H1 (cell line): ENCODE measurements at regions not wholly inside any gene's neighbourhood (a gene's known extent, or its start where the extent isn't known, plus 50 kb on each side); places are given as distances from the start of the nearest gene placed in this dataset.

Experiments
- CEBPB ChIP-seq: IDR thresholded peaks from 2 replicates; pipeline ENCODE4 v1.6.1; 2012; ENCODE audit warnings: low read depth, low read length
- CHD1 ChIP-seq: IDR thresholded peaks from 2 replicates; pipeline ENCODE4 v1.6.1; 2012; ENCODE audit warnings: low read depth, low read length, improper control_type of control experiment
- EZH2 ChIP-seq: fragments of 200-600 bp; sonication (generic); IDR thresholded peaks from 2 replicates; pipeline ENCODE4 v1.7.1; 2012; ENCODE audit warnings: low read depth, mild to moderate bottlenecking, moderate library complexity, low read length, inconsistent platforms; ENCODE audit not compliant: severe bottlenecking
- JUN ChIP-seq: IDR thresholded peaks from 2 replicates; pipeline ENCODE4 v1.6.1; 2011; ENCODE audit warnings: low read depth, mild to moderate bottlenecking, improper control_type of control experiment, low read length
- JUND ChIP-seq: IDR thresholded peaks from 2 replicates; pipeline ENCODE4 v1.6.1; 2011; ENCODE audit warnings: mild to moderate bottlenecking, improper control_type of control experiment, low read length
- ZNF274 ChIP-seq: IDR thresholded peaks from 2 replicates; pipeline ENCODE4 v1.7.0; 2012; ENCODE audit warnings: low read length, borderline replicate concordance; ENCODE audit errors: extremely low read depth
- TF ChIP-seq, protein P1 (sequence below): IDR thresholded peaks from 2 replicates; pipeline ENCODE4 v1.6.1; 2012; ENCODE audit warnings: low read length, inconsistent platforms
- TF ChIP-seq, protein P2 (sequence below), 3 experiments: IDR thresholded peaks; 1 replicate in 2 of 3; 2 replicates in 1 of 3; pipeline versions ENCODE4 v1.5.1 to v1.6.1; 2011; ENCODE audit warnings: low read length in 3 of 3, mild to moderate bottlenecking in 3 of 3, inconsistent platforms in 2 of 3, low read depth in 1 of 3, moderate library complexity in 1 of 3; ENCODE audit not compliant: insufficient read depth in 1 of 3; ENCODE audit errors: control extremely low read depth in 1 of 3

DNA sequence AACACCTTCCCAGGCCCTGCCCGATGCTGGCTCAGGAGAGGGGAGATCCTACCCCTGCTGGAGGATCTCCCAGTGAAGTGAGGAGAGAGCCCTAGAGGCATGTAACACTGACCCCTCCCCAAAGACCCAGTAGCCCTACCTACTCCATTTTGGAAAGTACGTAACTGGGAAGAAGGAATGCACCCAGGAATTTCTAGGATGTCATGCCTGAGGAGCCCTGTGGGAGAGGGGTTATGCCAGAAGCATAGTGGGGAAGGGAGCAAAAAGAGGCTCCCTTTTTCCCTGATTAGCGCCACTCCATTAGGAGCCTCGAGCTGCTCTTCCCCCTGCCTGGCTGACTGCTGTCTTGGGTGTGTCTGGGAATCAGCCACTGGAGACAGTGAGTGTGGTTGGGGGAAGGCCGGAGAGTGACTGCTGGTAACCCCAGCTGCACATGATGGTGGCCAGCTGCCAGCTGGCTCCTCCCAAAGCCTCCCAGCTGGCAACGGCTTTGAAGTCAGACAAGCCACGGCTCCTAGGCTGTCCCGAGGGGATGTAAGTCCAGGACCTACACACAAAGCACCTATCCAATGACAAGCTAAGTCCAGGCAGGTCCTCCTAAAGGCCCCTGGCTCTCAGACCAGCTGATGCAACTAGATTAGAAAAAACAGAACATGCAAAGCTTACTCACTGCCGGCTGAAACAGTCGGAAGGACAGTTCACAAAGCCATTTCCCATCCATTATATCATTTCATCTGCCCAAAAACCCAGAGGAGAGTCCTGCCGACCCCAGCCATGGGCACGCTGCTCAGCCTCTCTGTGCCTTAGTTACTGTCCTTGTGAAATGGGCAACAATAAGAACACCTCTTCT lies 136.5 kb upstream of the ABCA1 start:
- TF ChIP-seq, protein P1, sequence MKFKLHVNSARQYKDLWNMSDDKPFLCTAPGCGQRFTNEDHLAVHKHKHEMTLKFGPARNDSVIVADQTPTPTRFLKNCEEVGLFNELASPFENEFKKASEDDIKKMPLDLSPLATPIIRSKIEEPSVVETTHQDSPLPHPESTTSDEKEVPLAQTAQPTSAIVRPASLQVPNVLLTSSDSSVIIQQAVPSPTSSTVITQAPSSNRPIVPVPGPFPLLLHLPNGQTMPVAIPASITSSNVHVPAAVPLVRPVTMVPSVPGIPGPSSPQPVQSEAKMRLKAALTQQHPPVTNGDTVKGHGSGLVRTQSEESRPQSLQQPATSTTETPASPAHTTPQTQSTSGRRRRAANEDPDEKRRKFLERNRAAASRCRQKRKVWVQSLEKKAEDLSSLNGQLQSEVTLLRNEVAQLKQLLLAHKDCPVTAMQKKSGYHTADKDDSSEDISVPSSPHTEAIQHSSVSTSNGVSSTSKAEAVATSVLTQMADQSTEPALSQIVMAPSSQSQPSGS: no peak
- TF ChIP-seq CHD1 (no peak), EZH2 (no peak), JUN (no peak), JUND (no peak), CEBPB (no peak), ZNF274 (no peak)
- TF ChIP-seq, protein P2, sequence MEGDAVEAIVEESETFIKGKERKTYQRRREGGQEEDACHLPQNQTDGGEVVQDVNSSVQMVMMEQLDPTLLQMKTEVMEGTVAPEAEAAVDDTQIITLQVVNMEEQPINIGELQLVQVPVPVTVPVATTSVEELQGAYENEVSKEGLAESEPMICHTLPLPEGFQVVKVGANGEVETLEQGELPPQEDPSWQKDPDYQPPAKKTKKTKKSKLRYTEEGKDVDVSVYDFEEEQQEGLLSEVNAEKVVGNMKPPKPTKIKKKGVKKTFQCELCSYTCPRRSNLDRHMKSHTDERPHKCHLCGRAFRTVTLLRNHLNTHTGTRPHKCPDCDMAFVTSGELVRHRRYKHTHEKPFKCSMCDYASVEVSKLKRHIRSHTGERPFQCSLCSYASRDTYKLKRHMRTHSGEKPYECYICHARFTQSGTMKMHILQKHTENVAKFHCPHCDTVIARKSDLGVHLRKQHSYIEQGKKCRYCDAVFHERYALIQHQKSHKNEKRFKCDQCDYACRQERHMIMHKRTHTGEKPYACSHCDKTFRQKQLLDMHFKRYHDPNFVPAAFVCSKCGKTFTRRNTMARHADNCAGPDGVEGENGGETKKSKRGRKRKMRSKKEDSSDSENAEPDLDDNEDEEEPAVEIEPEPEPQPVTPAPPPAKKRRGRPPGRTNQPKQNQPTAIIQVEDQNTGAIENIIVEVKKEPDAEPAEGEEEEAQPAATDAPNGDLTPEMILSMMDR (IDR thresholded peaks at IDR 0.05; ENCODE audit: control extremely low read depth in 1 of 3, insufficient read depth in 1 of 3, low read depth in 1 of 3, low read length in 3 of 3): no peak
